Mesendoderm (in vitro differentiated cells): ENCODE measurements at regions not wholly inside any gene's neighbourhood (a gene's known extent, or its start where the extent isn't known, plus 50 kb on each side); places are given as distances from the start of the nearest gene placed in this dataset.

Experiments used
- DNase-seq: peaks from one replicate; pipeline ENCODE4 v3.0.0; 2013
- H2AK5ac ChIP-seq: 2 replicates; pipeline ENCODE4 v1.6.1; 2013; ENCODE audit warnings: low read length, inconsistent platforms
- H2BK120ac ChIP-seq: 2 replicates; pipeline ENCODE4 v1.6.1; 2013; ENCODE audit warnings: low read depth, mild to moderate bottlenecking, low read length, moderate library complexity, mixed read lengths
- H2BK15ac ChIP-seq: replicated peaks from 2 replicates; pipeline ENCODE4 v1.6.1; 2013; ENCODE audit warnings: low read depth, mild to moderate bottlenecking, moderate library complexity
- H2BK5ac ChIP-seq: 2 replicates; pipeline ENCODE4 v1.6.1; 2013; ENCODE audit warnings: low read length, inconsistent platforms
- H3K18ac ChIP-seq: 2 replicates; pipeline ENCODE4 v1.6.1; 2013; ENCODE audit warnings: mild to moderate bottlenecking, low read length, mixed read lengths
- H3K23ac ChIP-seq: one replicate; pipeline ENCODE4 v1.6.1; 2013; ENCODE audit warnings: low read length
- H3K27ac ChIP-seq: 2 replicates; pipeline ENCODE4 v1.5.1; 2013; ENCODE audit warnings: low read depth, mild to moderate bottlenecking, inconsistent platforms, low read length, moderate library complexity
- H3K27me3 ChIP-seq: 2 replicates; pipeline ENCODE4 v1.6.1; 2013; ENCODE audit warnings: low read length, control low read depth, mild to moderate bottlenecking, inconsistent platforms; ENCODE audit not compliant: insufficient read depth, poor library complexity
- H3K36me3 ChIP-seq: 2 replicates; pipeline ENCODE4 v1.6.1; 2013; ENCODE audit warnings: low read length, inconsistent platforms; ENCODE audit not compliant: control insufficient read depth, insufficient read depth
- H3K4ac ChIP-seq: one replicate; pipeline ENCODE4 v1.6.1; 2013; ENCODE audit warnings: low read depth, mild to moderate bottlenecking, low read length, moderate library complexity
- H3K4me1 ChIP-seq: 2 replicates; pipeline ENCODE4 v1.6.1; 2013; ENCODE audit warnings: low read depth, low read length, inconsistent platforms; ENCODE audit not compliant: control insufficient read depth
- H3K4me2 ChIP-seq: 2 replicates; pipeline ENCODE4 v1.6.1; 2013; ENCODE audit warnings: low read length
- H3K4me3 ChIP-seq: 2 replicates; pipeline ENCODE4 v1.5.1; 2013; ENCODE audit warnings: mild to moderate bottlenecking, low read length
- H3K56ac ChIP-seq: one replicate; pipeline ENCODE4 v1.6.1; 2013; ENCODE audit warnings: low read length
- H3K79me1 ChIP-seq: 2 replicates; pipeline ENCODE4 v1.6.1; 2013; ENCODE audit warnings: low read length, inconsistent platforms
- H3K79me2 ChIP-seq: 2 replicates; pipeline ENCODE4 v1.6.1; 2013; ENCODE audit warnings: mild to moderate bottlenecking, low read length; ENCODE audit not compliant: control insufficient read depth, insufficient read depth
- H3K9ac ChIP-seq: 2 replicates; pipeline ENCODE4 v1.6.1; 2013; ENCODE audit warnings: low read length, inconsistent platforms
- H4K5ac ChIP-seq: one replicate; pipeline ENCODE4 v1.6.1; 2013; ENCODE audit warnings: low read length
- H4K8ac ChIP-seq: one replicate; pipeline ENCODE4 v1.6.1; 2013; ENCODE audit warnings: low read depth, mild to moderate bottlenecking, control low read depth, low read length, moderate library complexity
- WGBS: extraction: QIAGEN DNeasy Blood & Tissue Kit; methylation state at CpG from one replicate; pipeline ENCODE4 v1.1.7; 2013; ENCODE audit warnings: low lambda C conversion rate, missing lambda C conversion rate; ENCODE audit not compliant: insufficient coverage; ENCODE audit errors: extremely low coverage; 5-methylcytosine and 5-hydroxymethylcytosine counted together

GRCh38 chr19:56894626-56895025, 54.1 kb upstream of the PEG3 start:
- no peak overlapping the region for H2BK15ac ChIP-seq
- no peak for DNase-seq
- no peak overlapping the region for H3K4ac ChIP-seq
- no peaks in the 10 kb centered on the region for H3K36me3 ChIP-seq
- no peak overlapping the region for H4K8ac ChIP-seq
- H3K79me2 ChIP-seq: no peaks in the 10 kb centered on the region
- no peak overlapping the region for H2AK5ac ChIP-seq
- no peak overlapping the region for H3K27ac ChIP-seq
- H3K23ac ChIP-seq: no peak overlapping the region
- no peak overlapping the region for H2BK120ac ChIP-seq
- no peaks in the 10 kb centered on the region for H3K27me3 ChIP-seq
- no peaks in the 10 kb centered on the region for H3K4me1 ChIP-seq
- no CpG with 5 or more reads among the region's 9 CpGs for WGBS
- no peak overlapping the region for H3K56ac ChIP-seq
- H2BK5ac ChIP-seq: no peak overlapping the region
- H3K4me2 ChIP-seq: no peak overlapping the region
- H3K79me1 ChIP-seq: no peaks in the 10 kb centered on the region
- H3K9ac ChIP-seq: no peak overlapping the region
- no peak overlapping the region for H4K5ac ChIP-seq
- H3K4me3 ChIP-seq: no peak overlapping the region
- H3K18ac ChIP-seq: no peak overlapping the region

- Histone ChIP-seq H3K79me1 (no peaks in the 10 kb centered on the region), H3K4me1 (no peaks in the 10 kb centered on the region), H4K8ac (no peak overlapping the region), H2BK15ac (no peak overlapping the region), H3K36me3 (no peaks in the 10 kb centered on the region), H3K56ac (no peak overlapping the region), H3K23ac (no peak overlapping the region), H2BK5ac (no peak overlapping the region), H3K9ac (no peak overlapping the region), H3K27ac (no peak overlapping the region), H3K4me2 (no peak overlapping the region), H3K18ac (no peak overlapping the region), H2BK120ac (no peak overlapping the region), H4K5ac (no peak overlapping the region), H3K4me3 (no peak overlapping the region), H2AK5ac (no peak overlapping the region), H3K79me2 (no peaks in the 10 kb centered on the region), H3K4ac (no peak overlapping the region), H3K27me3 (no peaks in the 10 kb centered on the region)
- DNase-seq: no peak
- WGBS: no CpG with 5 or more reads among the region's 3 CpGs
Measured at GRCh38 chr19:56896095-56896494, 55.6 kb upstream of the PEG3 start.

GRCh38 chr19:56899943-56900342, 59.4 kb upstream of the PEG3 start:
- no peak overlapping the region for H3K4me3 ChIP-seq
- H3K4me1 ChIP-seq: no peaks in the 10 kb centered on the region
- no peak overlapping the region for H3K4ac ChIP-seq
- H3K18ac ChIP-seq: no peak overlapping the region
- no peak overlapping the region for H3K4me2 ChIP-seq
- H4K8ac ChIP-seq: no peak overlapping the region
- no peak overlapping the region for H2AK5ac ChIP-seq
- H3K79me2 ChIP-seq: no peaks in the 10 kb centered on the region
- H2BK120ac ChIP-seq: no peak overlapping the region
- H2BK15ac ChIP-seq: no peak overlapping the region
- no peak for DNase-seq
- no peak overlapping the region for H3K23ac ChIP-seq
- no peak overlapping the region for H3K56ac ChIP-seq
- H3K79me1 ChIP-seq: no peaks in the 10 kb centered on the region
- no peaks in the 10 kb centered on the region for H3K36me3 ChIP-seq
- no CpG with 5 or more reads among the region's 6 CpGs for WGBS
- no peaks in the 10 kb centered on the region for H3K27me3 ChIP-seq
- H3K9ac ChIP-seq: no peak overlapping the region
- H3K27ac ChIP-seq: no peak overlapping the region
- H4K5ac ChIP-seq: no peak overlapping the region
- H2BK5ac ChIP-seq: no peak overlapping the region

GRCh38 chr19:56900573-56901097, 60.1 kb upstream of the PEG3 start:
- H4K5ac ChIP-seq: no peak overlapping the region
- no peaks in the 10 kb centered on the region for H3K27me3 ChIP-seq
- no peaks in the 10 kb centered on the region for H3K79me2 ChIP-seq
- no peaks in the 10 kb centered on the region for H3K4me1 ChIP-seq
- no peak overlapping the region for H4K8ac ChIP-seq
- no peak overlapping the region for H2BK5ac ChIP-seq
- no peak overlapping the region for H3K18ac ChIP-seq
- H3K79me1 ChIP-seq: no peaks in the 10 kb centered on the region
- H3K27ac ChIP-seq: no peak overlapping the region
- no peak overlapping the region for H2AK5ac ChIP-seq
- no peak overlapping the region for H3K4ac ChIP-seq
- H3K23ac ChIP-seq: no peak overlapping the region
- no peak overlapping the region for H3K56ac ChIP-seq
- no peaks in the 10 kb centered on the region for H3K36me3 ChIP-seq
- no peak overlapping the region for H3K4me2 ChIP-seq
- H2BK120ac ChIP-seq: no peak overlapping the region
- DNase-seq: no peak
- no peak overlapping the region for H2BK15ac ChIP-seq
- no peak overlapping the region for H3K9ac ChIP-seq
- no CpG with 5 or more reads among the region's 12 CpGs for WGBS
- H3K4me3 ChIP-seq: no peak overlapping the region

DNA sequence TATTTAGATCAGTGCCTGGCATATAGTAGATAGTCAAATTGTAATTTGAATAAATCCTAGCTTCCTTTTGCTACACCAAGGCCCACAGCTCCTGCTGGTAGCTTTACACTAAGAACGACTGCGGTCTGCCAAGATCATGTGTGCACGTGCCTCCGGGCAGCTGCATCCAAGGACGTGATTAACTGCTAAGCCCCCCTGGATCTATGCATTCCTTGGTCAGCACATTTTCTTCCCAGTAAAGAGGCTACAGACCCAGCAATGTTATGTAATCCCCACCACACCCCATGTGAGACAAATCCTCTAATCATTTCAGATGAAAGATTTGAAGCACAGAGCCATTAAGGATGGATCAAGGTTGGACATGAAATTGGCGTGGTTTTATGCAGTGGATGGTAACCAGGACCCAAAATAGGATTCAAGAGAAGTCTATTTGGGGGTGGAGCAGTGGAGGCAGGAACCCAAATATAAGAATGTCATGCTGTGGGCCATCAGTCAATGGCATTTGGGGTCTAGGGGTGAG, 65.2 kb upstream of the PEG3 start:
- Histone ChIP-seq H3K79me2 (no peaks in the 10 kb centered on the region), H4K8ac (no peak overlapping the region), H3K36me3 (no peaks in the 10 kb centered on the region), H4K5ac (no peak overlapping the region), H3K9ac (no peak overlapping the region), H2BK15ac (no peak overlapping the region), H3K79me1 (no peaks in the 10 kb centered on the region), H3K4ac (no peak overlapping the region), H2BK5ac (no peak overlapping the region), H3K4me1 (no peaks in the 10 kb centered on the region), H2AK5ac (no peak overlapping the region), H3K18ac (no peak overlapping the region), H3K27me3 (no peaks in the 10 kb centered on the region), H3K23ac (no peak overlapping the region), H2BK120ac (no peak overlapping the region), H3K27ac (no peak overlapping the region), H3K4me3 (no peak overlapping the region), H3K4me2 (no peak overlapping the region), H3K56ac (no peak overlapping the region)
- WGBS: no CpG with 5 or more reads among the region's 6 CpGs
- DNase-seq: no peak
